Activated naive CD8-positive, alpha-beta T cell treated with anti-CD3 and anti-CD28 coated beads, Interleukin-2, amount 50 U/mL, for 24 hours (primary cell): ENCODE measurements at regions not wholly inside any gene's neighbourhood (a gene's known extent, or its start where the extent isn't known, plus 50 kb on each side); places are given as distances from the start of the nearest gene placed in this dataset.
"Not testable (repeated sequence)": the region's sequence is repeated elsewhere in the genome, so short reads cannot be mapped to it uniquely, and the experiment has no call there.

Experiments
- ATAC-seq: fragments of 150-1000 bp; cut with Tn5 transposase; one replicate; pipeline ENCODE4 v1.10.0; 2021
- DNase-seq: peaks from one replicate; pipeline ENCODE4 v3.0.0; 2021
- H3K27ac Mint-ChIP-seq: one replicate; pipeline ENCODE4 v1.8.0; 2021; ENCODE audit warnings: mild to moderate bottlenecking, mixed read lengths
- H3K27me3 Mint-ChIP-seq: one replicate; pipeline ENCODE4 v1.8.0; 2021; ENCODE audit warnings: mixed read lengths
- H3K36me3 Mint-ChIP-seq: one replicate; pipeline ENCODE4 v1.8.0; 2021; ENCODE audit warnings: low read depth, mixed read lengths
- H3K4me1 Mint-ChIP-seq: one replicate; pipeline ENCODE4 v1.8.0; 2021; ENCODE audit warnings: mixed read lengths
- H3K4me3 Mint-ChIP-seq: one replicate; pipeline ENCODE4 v1.8.0; 2021; ENCODE audit warnings: mild to moderate bottlenecking, moderate library complexity, mixed read lengths
- H3K9me3 Mint-ChIP-seq: one replicate; pipeline ENCODE4 v1.8.0; 2021; ENCODE audit warnings: mixed read lengths

DNA sequence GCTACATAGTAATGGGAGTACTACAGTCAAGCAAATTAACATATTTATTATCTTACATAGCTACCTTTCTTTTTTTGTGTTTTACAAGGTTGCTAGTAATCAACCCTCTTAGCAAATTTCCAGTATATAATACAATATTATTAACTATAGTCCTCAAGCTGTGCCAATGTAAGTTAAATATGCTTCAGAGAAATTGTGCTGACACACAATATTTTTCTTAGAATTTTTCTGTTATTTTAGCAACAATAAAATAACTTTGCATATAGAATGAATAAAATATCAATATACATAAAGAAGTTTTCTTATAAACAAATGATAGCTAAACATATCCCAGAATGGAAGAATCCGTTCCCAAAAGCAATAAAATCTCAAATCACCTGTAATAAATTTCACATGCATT lies 1605.1 kb downstream of the REEP3 start:
- Mint-ChIP-seq H3K4me1 (no peaks in the 10 kb centered on the region), H3K9me3 (peaks cover 25% of the 10 kb centered on the region), H3K27me3 (no peaks in the 10 kb centered on the region), H3K4me3 (no peak overlapping the region), H3K36me3 (no peaks in the 10 kb centered on the region), H3K27ac (no peak overlapping the region)
- DNase-seq (no peak), ATAC-seq (no peak)

DNA sequence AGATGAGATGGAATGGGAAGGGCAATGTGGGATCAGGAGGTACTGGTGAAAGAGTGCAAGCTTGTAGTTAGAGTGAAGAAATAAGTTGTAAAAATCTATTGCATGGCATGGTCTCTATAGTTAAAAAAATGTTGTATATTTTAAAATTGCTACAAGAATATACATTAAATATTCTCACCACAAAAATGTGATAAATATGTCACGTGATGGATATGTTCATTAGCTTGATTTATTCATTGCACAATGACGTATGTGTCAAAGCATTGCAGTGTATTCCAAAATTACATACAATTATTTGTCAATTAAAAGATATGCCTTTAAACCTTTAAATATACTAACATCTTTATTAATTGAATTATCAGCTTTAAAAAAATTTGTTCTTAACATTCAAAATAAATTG lies 1607.1 kb downstream of the REEP3 start:
- Mint-ChIP-seq H3K4me1 (no peaks in the 10 kb centered on the region), H3K27ac (no peak overlapping the region), H3K27me3 (no peaks in the 10 kb centered on the region), H3K4me3 (no peak overlapping the region), H3K36me3 (no peaks in the 10 kb centered on the region), H3K9me3 (peaks cover 18% of the 10 kb centered on the region)
- no peak for DNase-seq
- no peak for ATAC-seq

DNA sequence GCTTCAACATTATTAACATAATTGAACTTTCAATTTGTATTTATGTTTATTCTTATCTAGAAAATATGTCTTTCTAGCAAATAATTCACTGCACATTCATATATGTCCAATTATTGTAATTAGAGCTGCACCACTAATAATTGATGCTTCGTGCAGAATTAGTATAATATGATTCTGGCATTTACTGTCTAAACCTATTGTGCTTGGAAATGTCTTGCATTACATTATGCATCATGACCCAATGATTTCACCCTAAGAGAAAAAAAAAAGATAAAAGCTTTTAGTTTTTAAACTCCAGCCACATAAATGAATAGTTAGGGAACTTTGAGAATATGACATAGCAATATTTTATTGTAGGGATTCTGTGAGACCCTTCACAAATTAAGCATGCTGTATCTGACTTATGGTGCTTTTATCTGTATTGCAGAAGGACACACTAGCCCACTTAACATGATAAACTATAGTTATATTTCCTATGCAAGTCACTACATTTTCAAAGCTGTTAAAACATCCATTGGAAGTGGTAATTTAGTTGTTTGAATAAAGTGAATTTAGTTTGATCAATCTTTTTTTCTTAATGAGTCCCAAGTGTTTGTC lies 1609.1 kb downstream of the REEP3 start:
- H3K36me3 Mint-ChIP-seq = no peaks in the 10 kb centered on the region
- no peak overlapping the region for H3K27ac Mint-ChIP-seq
- no peak for ATAC-seq
- no peaks in the 10 kb centered on the region for H3K27me3 Mint-ChIP-seq
- H3K9me3 Mint-ChIP-seq = peaks cover 14% of the 10 kb centered on the region
- H3K4me3 Mint-ChIP-seq = no peak overlapping the region
- no peaks in the 10 kb centered on the region for H3K4me1 Mint-ChIP-seq
- no peak for DNase-seq

DNA sequence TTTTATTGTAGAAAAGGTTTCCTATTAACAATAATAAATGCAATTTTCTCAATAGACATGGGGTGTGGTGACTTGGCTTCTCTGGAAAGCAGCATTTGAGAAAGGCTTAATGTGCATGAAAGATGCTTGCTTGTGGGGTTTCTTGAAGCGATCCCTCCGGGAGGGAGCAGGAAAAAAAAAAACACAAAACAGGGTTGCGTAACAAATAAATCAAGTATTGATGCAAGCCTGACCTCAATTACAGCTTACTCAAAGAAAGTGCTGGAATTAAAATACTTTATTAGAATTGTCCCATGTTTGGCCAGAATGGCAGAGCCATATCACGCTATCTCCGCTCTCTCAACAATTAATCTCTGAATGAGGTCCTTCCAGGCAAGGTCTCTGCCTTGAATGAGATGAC lies 1612.5 kb downstream of the REEP3 start:
- Mint-ChIP-seq H3K9me3 (peaks cover 6% of the 10 kb centered on the region), H3K4me3 (no peak overlapping the region), H3K4me1 (no peaks in the 10 kb centered on the region), H3K27me3 (no peaks in the 10 kb centered on the region), H3K27ac (no peak overlapping the region), H3K36me3 (no peaks in the 10 kb centered on the region)
- ATAC-seq (no peak), DNase-seq (no peak)

DNA sequence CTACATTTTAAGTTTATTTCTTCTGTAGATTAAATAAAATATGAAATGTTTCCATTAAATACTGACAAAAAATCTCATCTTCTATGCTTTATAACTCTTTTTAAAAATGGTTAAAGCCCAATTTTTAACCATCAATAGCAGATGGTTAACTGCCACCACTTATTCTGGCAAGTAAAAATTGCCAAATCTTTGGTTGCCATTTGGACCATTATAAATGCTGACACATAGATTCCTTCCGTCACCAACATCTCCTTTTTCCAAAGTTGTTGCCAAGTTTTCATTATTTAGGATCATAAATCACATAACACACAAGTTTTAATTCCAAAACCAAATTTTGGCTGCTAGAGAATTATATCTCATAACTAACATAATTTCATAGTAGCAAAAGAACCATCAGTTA lies 1614.3 kb downstream of the REEP3 start:
- ATAC-seq = no peak
- DNase-seq = no peak
- Mint-ChIP-seq H3K4me1 (no peaks in the 10 kb centered on the region), H3K27me3 (no peaks in the 10 kb centered on the region), H3K9me3 (no peaks in the 10 kb centered on the region), H3K27ac (no peak overlapping the region), H3K4me3 (no peak overlapping the region), H3K36me3 (no peaks in the 10 kb centered on the region)

DNA sequence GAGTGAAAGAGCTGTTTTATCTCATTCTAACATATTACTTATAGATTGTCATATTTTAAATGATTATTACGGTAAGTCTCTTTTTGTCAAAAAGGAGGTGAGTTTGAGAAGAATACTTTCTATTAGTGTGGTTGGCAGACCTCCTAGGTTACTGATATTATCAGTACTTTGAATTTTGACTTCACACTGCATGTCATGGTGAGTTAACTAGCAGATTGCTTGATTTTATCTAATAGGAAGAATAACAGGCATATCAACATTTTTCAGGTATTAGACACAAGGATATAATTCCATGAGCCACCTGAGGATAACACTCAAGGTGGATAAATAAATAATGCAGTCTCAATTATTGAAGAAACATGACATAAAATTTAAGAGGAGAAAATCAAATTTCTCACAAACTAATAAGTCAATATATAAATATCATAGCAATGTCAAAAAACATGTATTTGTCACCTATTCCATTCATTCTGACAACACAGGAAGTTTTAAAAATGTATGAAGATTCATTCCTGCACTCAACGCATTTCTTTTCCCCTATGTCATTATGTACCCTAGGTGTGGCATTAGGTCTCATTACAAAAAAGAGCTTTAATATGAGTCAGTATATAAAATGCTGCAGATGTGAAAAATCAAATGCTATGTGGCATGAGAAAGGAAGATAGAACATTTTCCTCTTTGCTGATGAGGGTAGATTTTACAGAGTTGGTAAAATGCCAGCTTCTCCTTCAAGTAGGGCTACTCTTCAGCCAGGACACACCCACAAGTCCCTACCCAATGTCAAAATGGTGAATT lies 1621.6 kb downstream of the REEP3 start:
- ATAC-seq (no peak), DNase-seq (no peak)
- Mint-ChIP-seq H3K27me3 (no peaks in the 10 kb centered on the region), H3K4me3 (no peak overlapping the region), H3K4me1 (no peaks in the 10 kb centered on the region), H3K36me3 (no peaks in the 10 kb centered on the region), H3K9me3 (no peaks in the 10 kb centered on the region), H3K27ac (no peak overlapping the region)

DNA sequence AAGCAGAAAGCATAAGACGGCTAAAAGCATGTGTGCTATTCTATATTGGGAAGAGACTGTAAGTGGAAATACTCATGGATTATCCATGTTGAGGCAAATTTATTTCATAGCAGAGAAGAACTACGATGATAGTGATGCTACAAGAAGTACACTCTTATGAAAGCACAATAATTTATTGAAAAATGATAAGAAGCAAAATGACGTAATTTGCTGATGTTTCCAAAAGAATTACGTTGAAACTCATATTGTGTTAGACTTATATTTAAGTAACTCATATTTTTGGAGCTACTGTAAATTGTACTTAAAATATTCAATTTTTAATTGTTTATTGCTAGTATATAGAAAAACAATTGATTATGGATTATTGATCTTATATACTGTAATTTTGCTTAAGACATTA lies 1622.5 kb downstream of the REEP3 start:
- DNase-seq (no peak), ATAC-seq (no peak)
- Mint-ChIP-seq H3K36me3 (no peaks in the 10 kb centered on the region), H3K4me3 (no peak overlapping the region), H3K9me3 (no peaks in the 10 kb centered on the region), H3K27me3 (no peaks in the 10 kb centered on the region), H3K27ac (no peak overlapping the region), H3K4me1 (no peaks in the 10 kb centered on the region)

DNA sequence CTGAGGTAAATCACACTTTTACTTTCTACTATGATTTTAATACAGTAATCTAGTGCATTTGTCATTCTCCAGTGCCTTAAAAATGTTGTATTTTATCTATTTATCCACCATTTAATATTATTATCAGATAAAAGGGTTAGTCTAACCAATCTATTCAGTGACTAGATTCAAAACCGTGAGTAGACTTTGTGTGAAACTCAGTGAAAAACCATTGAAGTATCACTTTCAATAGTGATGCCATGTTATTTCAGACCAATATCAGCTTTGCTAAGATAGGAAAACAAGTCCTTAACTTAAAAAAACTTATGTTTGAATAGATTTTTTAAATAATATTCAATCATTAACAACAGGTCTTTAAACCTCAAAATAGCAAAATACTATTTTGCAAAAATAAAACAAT lies 1628.7 kb downstream of the REEP3 start:
- peaks cover 3% of the 10 kb centered on the region for H3K9me3 Mint-ChIP-seq
- H3K27ac Mint-ChIP-seq = no peak overlapping the region
- ATAC-seq (no peak), DNase-seq (no peak)
- no peaks in the 10 kb centered on the region for H3K27me3 Mint-ChIP-seq
- no peaks in the 10 kb centered on the region for H3K36me3 Mint-ChIP-seq
- no peaks in the 10 kb centered on the region for H3K4me1 Mint-ChIP-seq
- no peak overlapping the region for H3K4me3 Mint-ChIP-seq

DNA sequence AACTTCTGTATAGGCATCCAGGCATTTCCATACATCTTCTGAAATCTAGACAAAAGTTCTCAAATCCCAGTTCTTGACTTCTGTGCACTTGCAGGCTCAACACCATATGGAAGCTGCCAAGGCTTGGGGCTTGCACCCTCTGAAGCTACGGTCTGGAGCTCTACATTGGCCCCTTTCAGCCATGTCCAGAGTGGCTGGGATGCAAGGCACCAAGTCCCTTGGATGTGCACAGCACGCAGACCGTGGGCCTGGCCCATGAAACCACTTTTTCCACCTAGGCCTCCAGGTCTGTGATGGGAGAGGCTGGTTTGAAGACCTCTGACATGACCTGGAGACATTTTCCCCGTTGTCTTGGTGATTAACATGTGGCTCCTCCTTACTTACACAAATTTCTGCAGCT lies 1645.1 kb downstream of the REEP3 start:
- no peak overlapping the region for H3K4me3 Mint-ChIP-seq
- no peaks in the 10 kb centered on the region for H3K36me3 Mint-ChIP-seq
- H3K27ac Mint-ChIP-seq = no peak overlapping the region
- DNase-seq = no peak
- H3K4me1 Mint-ChIP-seq = no peaks in the 10 kb centered on the region
- no peak for ATAC-seq
- peaks cover 10% of the 10 kb centered on the region for H3K9me3 Mint-ChIP-seq
- no peaks in the 10 kb centered on the region for H3K27me3 Mint-ChIP-seq

DNA sequence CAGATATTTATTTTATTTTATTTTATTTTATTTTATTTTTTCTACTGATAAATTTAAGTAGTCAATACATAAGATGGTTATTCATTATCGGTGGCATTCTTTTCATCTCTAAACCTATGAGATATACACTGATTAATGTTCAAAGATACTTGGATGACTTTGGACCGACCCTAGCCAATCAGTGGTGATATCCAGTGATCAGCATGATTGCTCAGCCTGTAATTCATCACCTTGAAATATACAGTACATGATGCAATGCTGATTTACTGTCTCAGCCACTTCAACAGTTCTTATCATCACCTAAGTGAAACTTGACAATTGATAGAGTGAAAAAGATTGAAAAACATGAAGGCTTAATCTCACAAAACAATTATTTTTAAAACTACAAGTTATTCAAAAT lies 1651.0 kb downstream of the REEP3 start:
- Mint-ChIP-seq H3K27ac (no peak overlapping the region), H3K9me3 (peaks cover 16% of the 10 kb centered on the region), H3K4me1 (no peaks in the 10 kb centered on the region), H3K27me3 (no peaks in the 10 kb centered on the region), H3K4me3 (no peak overlapping the region), H3K36me3 (no peaks in the 10 kb centered on the region)
- no peak for ATAC-seq
- DNase-seq = no peak

DNA sequence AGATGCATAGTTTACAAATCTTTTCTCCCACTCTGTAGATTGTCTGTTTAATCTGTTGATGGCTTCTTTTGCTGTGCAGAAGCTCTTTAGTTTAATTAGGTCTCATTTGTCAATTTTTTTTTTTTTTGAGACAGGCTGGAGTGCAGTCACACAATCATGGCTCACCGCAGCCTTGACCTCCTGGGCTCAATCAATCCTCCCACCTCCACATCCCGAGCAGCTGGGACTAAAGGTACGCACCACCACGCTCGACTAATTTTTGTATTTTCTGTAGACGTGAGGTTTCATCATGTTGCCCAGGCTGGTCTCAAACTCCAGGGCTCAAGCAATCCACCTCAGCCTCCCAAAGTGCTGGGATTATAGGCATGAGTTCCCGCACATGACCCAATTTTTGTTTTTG lies 1655.8 kb downstream of the REEP3 start:
- Mint-ChIP-seq H3K9me3 (peaks cover 13% of the 10 kb centered on the region), H3K27me3 (no peaks in the 10 kb centered on the region), H3K27ac (no peak overlapping the region), H3K36me3 (peaks cover 1% of the 10 kb centered on the region), H3K4me1 (no peaks in the 10 kb centered on the region), H3K4me3 (no peak overlapping the region)
- DNase-seq (no peak), ATAC-seq (no peak)

DNA sequence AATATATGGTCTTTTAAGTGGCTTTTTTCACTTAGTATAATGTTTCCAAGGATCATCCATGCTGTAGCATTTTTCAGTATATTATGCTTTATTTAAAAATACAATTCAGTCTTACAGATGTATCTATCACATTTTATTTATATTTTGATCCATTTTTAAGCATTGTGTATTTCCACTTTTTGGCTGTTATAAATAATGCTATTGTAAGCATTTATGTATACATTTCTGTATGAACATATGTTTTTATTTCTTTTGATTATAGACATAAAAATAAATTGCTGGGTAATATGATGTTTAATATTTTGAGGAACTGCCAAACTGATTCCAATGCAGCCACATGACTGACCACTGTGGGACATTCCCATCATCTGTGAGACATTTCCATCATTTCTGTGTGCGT lies 1662.0 kb downstream of the REEP3 start:
- DNase-seq = no peak
- peaks cover 19% of the 10 kb centered on the region for H3K9me3 Mint-ChIP-seq
- no peak for ATAC-seq
- no peaks in the 10 kb centered on the region for H3K27me3 Mint-ChIP-seq
- peaks cover 1% of the 10 kb centered on the region for H3K36me3 Mint-ChIP-seq
- no peaks in the 10 kb centered on the region for H3K4me1 Mint-ChIP-seq
- H3K4me3 Mint-ChIP-seq = no peak overlapping the region
- no peak overlapping the region for H3K27ac Mint-ChIP-seq

DNA sequence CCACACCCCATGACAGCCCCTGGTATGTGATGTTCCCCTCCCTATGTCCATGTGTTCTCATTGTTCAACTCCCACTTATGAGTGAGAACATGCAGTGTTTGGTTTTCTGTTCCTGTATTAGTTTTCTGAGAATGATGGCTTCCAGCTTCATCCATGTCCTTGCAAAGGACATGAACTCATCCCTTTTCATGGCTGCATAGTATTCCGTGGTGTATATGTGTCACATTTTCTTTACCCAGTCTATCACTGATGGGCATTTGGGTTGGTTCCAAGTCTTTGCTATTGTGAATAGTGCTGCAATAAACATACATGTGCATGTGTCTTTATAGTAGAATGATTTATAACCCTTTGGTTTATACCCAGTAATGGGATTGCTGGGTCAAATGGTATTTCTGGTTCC lies 1665.5 kb downstream of the REEP3 start:
- not testable (repeated sequence) for DNase-seq, H3K27me3 Mint-ChIP-seq, H3K4me1 Mint-ChIP-seq, H3K36me3 Mint-ChIP-seq, H3K4me3 Mint-ChIP-seq, H3K27ac Mint-ChIP-seq, ATAC-seq
- peaks cover 12% of the 10 kb centered on the region for H3K9me3 Mint-ChIP-seq

DNA sequence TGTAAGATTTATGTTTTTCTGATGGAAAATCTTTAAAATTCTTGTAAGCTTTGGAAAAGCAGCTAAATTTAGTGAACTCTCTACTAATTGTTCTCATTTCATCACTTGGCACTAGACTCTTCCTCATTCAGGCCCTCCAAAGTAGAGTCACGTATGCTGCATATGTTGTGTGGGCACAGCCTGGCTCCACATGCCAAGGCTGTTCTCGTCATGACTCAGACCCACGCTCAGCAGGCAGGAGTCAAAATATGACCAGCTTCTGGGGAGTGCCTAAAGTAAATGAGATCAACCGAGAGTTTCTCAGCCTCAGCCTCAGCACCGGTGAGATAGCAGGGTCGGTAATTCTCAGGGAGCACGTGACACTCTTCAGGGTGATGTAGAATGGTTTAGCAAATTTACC lies 1672.9 kb downstream of the REEP3 start:
- Mint-ChIP-seq H3K4me1 (no peaks in the 10 kb centered on the region), H3K27me3 (no peaks in the 10 kb centered on the region), H3K36me3 (no peaks in the 10 kb centered on the region), H3K9me3 (no peaks in the 10 kb centered on the region), H3K4me3 (no peak overlapping the region), H3K27ac (no peak overlapping the region)
- DNase-seq = no peak
- no peak for ATAC-seq

DNA sequence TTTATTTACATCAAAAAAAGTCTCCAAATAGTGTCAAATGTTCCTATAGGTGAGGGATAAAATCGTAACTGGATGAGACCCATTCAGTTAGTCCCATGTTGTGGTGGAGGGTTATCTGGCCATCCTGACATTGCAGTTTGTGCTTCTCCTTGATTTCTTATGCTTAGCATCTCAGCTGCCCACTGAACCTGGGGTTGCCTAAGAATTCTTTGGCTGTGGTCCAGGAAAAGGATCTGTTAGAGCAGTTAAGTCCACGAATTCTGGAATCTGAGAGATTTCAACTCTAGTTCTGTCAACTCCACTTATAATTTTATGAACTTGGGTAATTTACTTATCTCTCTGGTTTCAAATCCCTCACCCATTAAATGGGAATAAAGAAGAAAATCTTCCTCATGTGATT lies 1673.4 kb downstream of the REEP3 start:
- no peaks in the 10 kb centered on the region for H3K9me3 Mint-ChIP-seq
- H3K4me3 Mint-ChIP-seq = no peak overlapping the region
- DNase-seq (no peak), ATAC-seq (no peak)
- H3K36me3 Mint-ChIP-seq = no peaks in the 10 kb centered on the region
- no peaks in the 10 kb centered on the region for H3K27me3 Mint-ChIP-seq
- no peaks in the 10 kb centered on the region for H3K4me1 Mint-ChIP-seq
- no peak overlapping the region for H3K27ac Mint-ChIP-seq

DNA sequence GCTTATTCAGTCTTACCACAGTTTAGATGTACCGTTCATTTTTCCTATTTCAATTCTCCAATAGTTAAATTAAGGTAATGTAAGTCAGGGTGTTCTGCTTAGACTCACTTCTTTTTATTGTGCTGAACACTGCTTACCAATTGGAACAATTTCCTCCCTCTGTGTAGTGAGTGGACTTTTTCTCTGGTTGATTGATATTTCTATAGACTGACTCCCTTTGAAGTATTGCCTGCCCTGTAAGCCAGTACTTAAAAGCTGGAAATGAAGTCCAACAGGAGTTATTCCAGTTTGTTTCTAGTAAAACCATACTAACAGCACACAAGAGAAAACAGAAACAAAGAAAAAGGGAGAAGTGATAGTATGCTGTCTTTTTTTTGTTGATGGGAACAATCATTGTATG lies 1674.9 kb downstream of the REEP3 start:
- Mint-ChIP-seq H3K9me3 (no peaks in the 10 kb centered on the region), H3K27ac (no peak overlapping the region), H3K4me3 (no peak overlapping the region), H3K27me3 (no peaks in the 10 kb centered on the region), H3K36me3 (no peaks in the 10 kb centered on the region), H3K4me1 (no peaks in the 10 kb centered on the region)
- no peak for DNase-seq
- ATAC-seq = no peak
